ENCODE measurements at regions not wholly inside any gene's neighbourhood (a gene's known extent, or its start where the extent isn't known, plus 50 kb on each side); places are given as distances from the start of the nearest gene placed in this dataset.

DNA sequence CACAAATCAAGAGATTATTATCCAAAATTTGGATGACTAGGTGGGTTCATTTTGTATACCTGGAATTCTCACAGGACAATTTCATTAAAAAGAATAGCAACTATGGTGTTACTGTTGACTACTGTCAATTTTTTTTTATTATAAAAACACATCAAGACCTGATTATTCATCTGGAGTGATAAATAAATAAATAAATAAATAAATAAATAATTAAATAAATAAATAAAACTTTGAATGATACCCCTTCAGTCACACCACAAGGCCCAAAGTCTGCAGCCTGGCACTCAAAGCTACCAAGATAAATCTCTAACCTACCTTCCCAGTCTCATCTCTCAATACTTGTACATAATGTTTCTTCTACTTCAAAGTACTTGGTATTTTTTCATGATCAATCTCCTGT is 294.0 kb upstream of the KLHL29 start:
- TF ChIP-seq, protein P1, sequence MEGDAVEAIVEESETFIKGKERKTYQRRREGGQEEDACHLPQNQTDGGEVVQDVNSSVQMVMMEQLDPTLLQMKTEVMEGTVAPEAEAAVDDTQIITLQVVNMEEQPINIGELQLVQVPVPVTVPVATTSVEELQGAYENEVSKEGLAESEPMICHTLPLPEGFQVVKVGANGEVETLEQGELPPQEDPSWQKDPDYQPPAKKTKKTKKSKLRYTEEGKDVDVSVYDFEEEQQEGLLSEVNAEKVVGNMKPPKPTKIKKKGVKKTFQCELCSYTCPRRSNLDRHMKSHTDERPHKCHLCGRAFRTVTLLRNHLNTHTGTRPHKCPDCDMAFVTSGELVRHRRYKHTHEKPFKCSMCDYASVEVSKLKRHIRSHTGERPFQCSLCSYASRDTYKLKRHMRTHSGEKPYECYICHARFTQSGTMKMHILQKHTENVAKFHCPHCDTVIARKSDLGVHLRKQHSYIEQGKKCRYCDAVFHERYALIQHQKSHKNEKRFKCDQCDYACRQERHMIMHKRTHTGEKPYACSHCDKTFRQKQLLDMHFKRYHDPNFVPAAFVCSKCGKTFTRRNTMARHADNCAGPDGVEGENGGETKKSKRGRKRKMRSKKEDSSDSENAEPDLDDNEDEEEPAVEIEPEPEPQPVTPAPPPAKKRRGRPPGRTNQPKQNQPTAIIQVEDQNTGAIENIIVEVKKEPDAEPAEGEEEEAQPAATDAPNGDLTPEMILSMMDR (IDR thresholded peaks at IDR 0.05; ENCODE audit: low read depth, low read length, poor library complexity, severe bottlenecking), result no peak
- no peak for TF ChIP-seq EZH2phosphoT487 (IDR thresholded peaks at IDR 0.05; ENCODE audit: borderline replicate concordance, low read length)
